HG03039 (cell line): ENCODE measurements at regions not wholly inside any gene's neighbourhood (a gene's known extent, or its start where the extent isn't known, plus 50 kb on each side); places are given as distances from the start of the nearest gene placed in this dataset.
"Not testable (repeated sequence)": the region's sequence is repeated elsewhere in the genome, so short reads cannot be mapped to it uniquely, and the experiment has no call there.

ENCODE experiments used
- ATAC-seq: cut with Tn5 transposase; IDR thresholded peaks from one replicate; pipeline ENCODE4 v1.9.1; 2021; ENCODE audit warnings: mild to moderate bottlenecking, moderate library complexity; ENCODE audit not compliant: unreplicated experiment

DNA sequence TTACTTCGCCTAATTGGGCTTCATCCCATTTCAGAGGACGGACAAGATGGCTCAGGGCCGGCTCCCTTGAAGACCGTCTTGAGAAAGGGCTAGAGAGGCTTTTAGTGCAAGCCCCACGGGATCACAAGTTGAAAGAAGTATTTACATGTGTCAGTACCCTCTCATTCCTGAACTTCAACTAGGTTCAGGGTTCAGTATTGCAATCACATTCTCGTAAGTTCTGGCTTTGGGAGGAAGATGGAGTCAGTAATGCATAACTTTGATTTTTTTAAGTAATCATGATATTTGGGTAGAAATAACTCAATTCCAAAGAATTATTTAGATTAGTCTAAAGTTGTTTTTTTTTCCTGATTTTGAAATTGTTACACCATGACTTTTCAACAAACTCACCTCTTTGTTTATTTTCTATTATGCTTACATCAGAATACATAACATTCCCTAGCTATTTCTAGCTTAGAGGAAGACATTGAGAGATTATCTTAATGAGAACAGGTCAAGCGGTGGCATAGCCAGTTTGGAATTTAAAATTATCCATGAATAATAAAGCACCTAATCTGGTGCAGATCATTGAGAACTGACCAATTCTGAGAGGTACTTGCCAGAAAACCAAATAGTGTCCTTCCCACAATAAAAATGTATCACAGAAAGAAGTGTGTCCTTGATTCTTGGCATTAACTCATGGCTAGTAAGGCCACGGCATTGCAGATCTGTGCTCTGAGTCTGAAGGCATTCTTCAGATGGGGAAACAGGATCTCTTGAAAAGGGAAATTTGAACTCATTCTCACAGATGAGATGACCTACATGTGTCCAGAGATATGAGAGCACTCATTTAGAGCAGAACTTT, 92.1 kb upstream of the BLID start:
- no peak for ATAC-seq

DNA sequence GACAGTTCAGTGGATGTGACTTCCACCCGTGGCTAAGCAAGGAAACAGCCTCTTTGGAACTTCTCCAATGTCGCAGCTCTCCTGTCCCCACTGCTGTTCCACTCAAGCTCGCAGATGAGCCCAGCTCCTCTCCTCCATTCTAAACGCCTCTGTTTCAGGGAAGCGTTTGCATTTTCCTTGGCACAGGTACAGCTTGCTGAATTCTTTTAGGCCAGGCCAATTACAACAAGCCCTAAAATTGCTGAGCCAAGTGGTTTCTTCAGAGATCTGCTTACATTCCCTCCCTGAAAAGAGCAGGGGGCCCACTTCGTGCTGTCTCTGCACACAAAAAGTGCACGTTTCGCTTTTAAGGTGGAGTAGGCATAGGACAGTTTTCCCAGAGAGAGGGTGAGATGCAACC, 91.5 kb upstream of the BLID start:
- ATAC-seq, result no peak

DNA sequence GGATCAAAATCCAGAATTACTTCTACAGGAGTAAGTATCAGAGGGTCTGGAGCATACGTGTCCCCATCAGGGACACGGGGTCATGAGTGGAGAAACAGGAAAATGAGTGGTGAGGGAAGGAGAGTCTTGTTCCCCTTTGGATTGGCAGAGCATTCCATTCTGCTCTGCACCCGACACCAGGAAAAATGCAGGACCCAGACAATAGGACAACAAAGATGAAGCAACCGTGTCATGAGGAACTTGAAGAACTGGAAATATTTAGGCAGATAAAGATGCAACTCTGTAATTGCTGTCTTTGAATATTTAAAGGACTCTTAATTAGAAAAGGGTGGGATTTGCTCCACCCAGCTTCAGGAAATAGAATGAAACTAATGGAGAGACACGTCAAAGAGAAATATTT, 89.0 kb upstream of the BLID start:
- ATAC-seq, result no peak

GRCh38 chr11:122204206-122204605, 88.2 kb upstream of the BLID start:
- no peak for ATAC-seq

DNA sequence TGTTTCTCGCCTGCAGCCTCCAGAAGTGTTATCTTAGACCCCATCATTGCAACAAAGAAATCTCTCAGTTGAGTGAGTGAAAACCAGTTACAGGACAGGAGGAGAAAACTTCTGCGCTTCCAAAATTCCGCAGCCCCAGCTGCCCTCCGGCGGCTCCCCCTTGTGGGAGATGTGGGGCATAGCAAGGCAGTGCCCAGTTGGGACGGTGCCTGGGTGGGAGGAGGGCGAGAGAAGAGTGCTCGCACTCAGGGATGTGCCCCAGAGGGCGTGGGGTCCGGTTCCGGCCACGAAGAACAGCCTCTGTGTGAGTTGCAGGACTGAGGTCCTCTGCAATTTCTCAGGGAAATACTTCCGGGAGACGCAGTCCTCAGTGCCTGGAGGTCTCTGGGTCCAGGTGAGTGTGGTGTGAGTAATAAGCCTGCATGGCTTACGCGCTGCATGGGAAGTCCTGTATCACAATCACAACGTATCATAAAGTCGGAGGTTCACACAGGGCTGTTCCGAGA, 87.0 kb upstream of the BLID start:
- peak; percentile 82 for ATAC-seq

GRCh38 chr11:122202161-122202950, 86.3 kb upstream of the BLID start:
- ATAC-seq, result no peak

GRCh38 chr11:122201106-122201505, 85.1 kb upstream of the BLID start:
- no peak for ATAC-seq

- ATAC-seq, result no peak
Observed at GRCh38 chr11:122199661-122200060, 83.6 kb upstream of the BLID start.

- no peak for ATAC-seq
Observed at GRCh38 chr11:122198291-122198983, 82.4 kb upstream of the BLID start.

- ATAC-seq, result no peak
Observed at GRCh38 chr11:122197066-122197987, 81.3 kb upstream of the BLID start.

- no peak for ATAC-seq
Observed at GRCh38 chr11:122195790-122196189, 79.8 kb upstream of the BLID start.

DNA sequence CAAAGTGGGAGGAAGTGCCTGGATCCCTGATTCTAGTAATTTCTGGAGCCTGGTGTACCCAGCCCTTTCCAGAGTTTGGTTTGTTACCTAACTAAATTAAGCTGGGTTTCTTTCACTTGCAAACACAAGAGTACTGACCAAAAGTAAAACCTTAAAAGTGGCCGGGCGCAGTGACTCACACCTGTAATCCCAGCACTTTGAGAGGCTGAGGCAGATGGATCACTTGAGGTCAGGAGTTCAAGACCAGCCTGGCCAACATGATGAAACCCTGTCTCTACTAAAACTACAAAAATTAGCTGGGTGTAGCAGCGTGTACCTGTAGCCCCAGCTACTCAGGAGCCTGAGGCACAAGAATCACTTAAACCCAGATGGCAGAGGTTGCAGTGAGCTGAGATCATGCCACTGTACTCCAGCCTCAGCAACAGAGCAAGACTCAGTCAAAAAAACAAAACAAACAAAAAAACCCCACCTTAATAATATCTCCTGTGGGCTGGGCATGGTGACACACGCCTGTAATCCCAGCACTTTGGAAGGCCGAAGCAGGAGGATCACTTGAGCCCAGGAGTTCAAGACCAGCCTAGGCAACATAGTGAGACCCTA, 78.0 kb upstream of the BLID start:
- ATAC-seq, result not testable (repeated sequence)

DNA sequence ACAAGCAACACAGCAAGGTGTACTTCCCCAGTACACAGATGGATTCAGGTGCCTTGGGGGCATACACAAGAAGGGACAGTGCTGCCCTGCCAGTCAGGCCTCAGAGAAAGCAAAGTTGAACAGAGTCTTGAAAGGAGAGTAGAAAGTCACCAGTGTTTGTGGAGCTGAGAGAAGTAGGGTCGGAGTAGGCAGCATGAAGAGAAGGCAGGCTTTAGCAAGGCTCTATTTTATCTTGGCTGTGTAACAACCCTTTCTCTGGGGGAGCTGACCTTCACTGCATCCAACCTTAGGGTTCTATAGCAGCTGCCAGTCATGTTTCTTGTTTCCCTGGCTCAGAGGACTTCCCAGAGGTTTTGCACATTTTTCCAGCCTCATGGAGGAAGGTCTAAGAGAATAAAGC, 77.4 kb upstream of the BLID start:
- ATAC-seq, result no peak

DNA sequence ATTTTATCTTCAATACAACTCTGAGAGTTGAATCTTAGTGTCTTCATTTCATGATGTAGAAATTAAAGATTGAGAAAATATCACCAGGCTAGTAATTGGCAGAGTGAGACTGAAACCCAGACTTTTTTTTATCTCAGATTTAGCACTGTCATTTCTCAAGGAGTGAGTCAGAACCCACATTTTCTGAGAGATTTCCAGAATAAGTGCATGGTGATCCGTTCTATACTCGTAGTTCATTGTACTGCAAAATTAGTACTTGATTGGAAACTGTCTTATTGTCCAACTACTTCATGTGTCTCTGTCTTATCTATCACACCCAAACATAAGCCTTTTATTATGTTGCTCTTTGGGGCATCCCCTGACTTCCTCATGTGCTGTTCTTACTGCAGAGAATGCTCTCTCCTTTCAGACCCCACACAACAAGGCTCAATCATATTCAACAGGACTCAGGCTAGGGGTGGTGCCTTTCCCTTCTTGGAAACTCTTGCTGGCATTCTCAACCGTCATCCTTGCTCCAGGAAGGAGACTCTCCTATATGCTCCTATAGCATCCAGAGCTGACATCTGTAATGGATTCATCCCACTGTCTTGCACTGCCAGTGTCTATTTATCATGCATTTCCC, 76.7 kb upstream of the BLID start:
- ATAC-seq, result no peak

DNA sequence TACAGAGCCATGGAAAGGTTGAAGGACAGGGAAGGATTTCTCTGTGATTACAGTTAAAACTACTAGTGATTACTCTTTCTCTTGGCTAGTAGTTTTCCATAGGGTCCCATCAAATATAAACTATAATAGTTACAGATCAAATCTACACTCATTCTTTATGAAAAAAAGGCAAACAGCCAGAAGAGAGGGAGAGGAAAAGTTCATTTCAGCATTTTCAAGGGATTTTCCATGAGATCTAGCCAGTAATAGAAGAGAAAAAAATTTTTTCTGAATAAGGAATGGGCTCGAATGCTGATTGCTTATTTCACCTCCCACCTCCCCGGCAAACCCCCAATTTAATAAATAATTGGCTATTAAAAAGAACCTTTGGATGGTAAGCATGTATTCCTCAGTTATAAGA, 74.8 kb upstream of the BLID start:
- no peak for ATAC-seq

DNA sequence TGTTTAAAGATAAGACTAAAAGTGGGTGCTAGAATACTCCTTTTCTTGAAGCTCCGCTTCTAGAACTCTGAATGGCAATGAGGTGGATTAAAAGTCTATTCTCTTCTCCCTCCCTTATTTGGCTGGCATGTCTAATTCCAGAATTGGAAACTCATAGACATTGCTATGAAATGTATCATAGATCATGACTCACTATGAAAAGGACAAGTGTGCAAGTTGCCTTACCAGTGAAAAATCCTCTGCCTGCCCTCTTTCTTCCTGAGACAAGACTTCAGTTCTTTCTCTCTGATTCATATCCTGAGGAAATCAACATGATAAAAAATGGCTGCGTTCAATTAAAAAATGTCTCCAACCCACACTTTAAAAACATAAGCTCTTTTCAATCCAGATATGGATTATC, 73.2 kb upstream of the BLID start:
- ATAC-seq, result no peak

GRCh38 chr11:122187373-122188165, 71.6 kb upstream of the BLID start:
- ATAC-seq, result no peak

GRCh38 chr11:122186439-122187080, 70.5 kb upstream of the BLID start:
- ATAC-seq, result no peak
